PC-3 (cell line): ENCODE measurements at regions not wholly inside any gene's neighbourhood (a gene's known extent, or its start where the extent isn't known, plus 50 kb on each side); places are given as distances from the start of the nearest gene placed in this dataset.

Source experiments
- ATAC-seq: fragments of 200-7000 bp; cut with Tn5 transposase; 2 replicates; pipeline ENCODE4 v1.9.1; 2020; ENCODE audit warnings: mild to moderate bottlenecking, moderate library complexity
- BruUV-seq: library from RNA; stranded (reverse); fragments of 400-500 nt; replicated peaks from 2 replicates; lab custom pipeline; 2021; lab: Mats Ljungman, UMichigan
- CTCF ChIA-PET: fragments of 300-600 bp; sonication (Branson Sonifier 250); formaldehyde crosslinking; loops from one replicate; lab custom pipeline; 2022; ENCODE audit warnings: antibody characterized with exemption; lab: Charles Lee
- POLR2A ChIA-PET: fragments of 300-600 bp; sonication (Branson Sonifier 250); formaldehyde crosslinking; loops from one replicate; lab custom pipeline; 2022; ENCODE audit warnings: antibody characterized with exemption; ENCODE audit not compliant: unreplicated experiment; lab: Charles Lee
- DNase-seq: peaks from one replicate; pipeline ENCODE4 v3.0.0-alpha.2; 2015
- H2AFZ ChIP-seq: fragments of 300-600 bp; sonication (generic); 2 replicates; pipeline ENCODE4 v1.6.0; 2016; ENCODE audit warnings: antibody characterized with exemption, low read length
- H3F3A ChIP-seq: fragments of 300-600 bp; sonication (generic); one replicate; pipeline ENCODE4 v1.6.0; 2017; ENCODE audit warnings: antibody characterized with exemption, low read length, control low read depth, mild to moderate bottlenecking; ENCODE audit not compliant: unreplicated experiment
- H3K27ac ChIP-seq: fragments of 300-600 bp; sonication (generic); 2 replicates; pipeline ENCODE4 v1.5.1; 2016; ENCODE audit warnings: mild to moderate bottlenecking, low read length
- H3K27me3 ChIP-seq: fragments of 300-600 bp; sonication (generic); 2 replicates; pipeline ENCODE4 v1.6.1; 2016; ENCODE audit warnings: low read length, mixed read lengths
- H3K36me3 ChIP-seq: fragments of 300-600 bp; sonication (generic); 2 replicates; pipeline ENCODE4 v1.6.1; 2016; ENCODE audit warnings: low read depth, mixed run types, low read length, mixed read lengths
- H3K4me1 ChIP-seq: fragments of 300-600 bp; sonication (generic); 2 replicates; pipeline ENCODE4 v1.5.1; 2016; ENCODE audit warnings: low read length; ENCODE audit not compliant: insufficient read depth
- H3K4me2 ChIP-seq: fragments of 300-600 bp; sonication (generic); 2 replicates; pipeline ENCODE4 v1.6.0; 2016; ENCODE audit warnings: low read length
- H3K4me3 ChIP-seq: fragments of 300-600 bp; sonication (generic); 2 replicates; pipeline ENCODE4 v1.5.1; 2016; ENCODE audit warnings: mild to moderate bottlenecking, low read length, mixed read lengths
- H3K79me2 ChIP-seq: fragments of 300-600 bp; sonication (generic); 2 replicates; pipeline ENCODE4 v1.6.1; 2017; ENCODE audit warnings: low read length, mixed read lengths
- H3K9ac ChIP-seq: fragments of 300-600 bp; sonication (generic); 2 replicates; pipeline ENCODE4 v1.6.0; 2016; ENCODE audit warnings: mild to moderate bottlenecking, low read length
- H3K9me2 ChIP-seq: fragments of 300-600 bp; sonication (generic); replicated peaks from 2 replicates; pipeline ENCODE4 v1.6.1; 2016; ENCODE audit warnings: mixed run types, low read length, mixed read lengths
- H3K9me3 ChIP-seq: fragments of 300-600 bp; sonication (generic); 2 replicates; pipeline ENCODE4 v1.6.1; 2016; ENCODE audit warnings: low read length, mixed read lengths
- H4K20me1 ChIP-seq: fragments of 300-600 bp; sonication (generic); 2 replicates; pipeline ENCODE4 v1.6.1; 2016; ENCODE audit warnings: low read length, mixed read lengths
- CTCF ChIP-seq: fragments of 300-600 bp; sonication (generic); conservative IDR thresholded peaks from 2 replicates; pipeline ENCODE4 v1.5.1; 2017; ENCODE audit warnings: antibody characterized with exemption, low read depth, mild to moderate bottlenecking, low read length
- EZH2 ChIP-seq: fragments of 300-600 bp; sonication (generic); IDR thresholded peaks from one replicate; pipeline ENCODE4 v1.6.1; 2017; ENCODE audit warnings: antibody characterized with exemption, mild to moderate bottlenecking, low read length; ENCODE audit not compliant: unreplicated experiment
- EZH2phosphoT487 ChIP-seq: fragments of 300-600 bp; sonication (generic); IDR thresholded peaks from 2 replicates; pipeline ENCODE4 v1.6.1; 2018; ENCODE audit warnings: mild to moderate bottlenecking, antibody characterized with exemption, low read length, borderline replicate concordance
- intact Hi-C: fragments of 100-400 bp; cut with micrococcal nuclease; formaldehyde crosslinking; loops from 2 replicates; pipeline ENCODE4 v1.9.0; 2023

GRCh38 chr10:118956802-118957442 lies 72.6 kb upstream of the NANOS1 start:
- Histone ChIP-seq H3K27me3 (no peaks in the 10 kb centered on the region), H3K4me2 (no peak overlapping the region), H3K9me2 (no peaks in the 10 kb centered on the region), H4K20me1 (no peaks in the 10 kb centered on the region), H3K79me2 (no peaks in the 10 kb centered on the region), H3K4me1 (peaks cover 34% of the 10 kb centered on the region), H3K4me3 (no peak overlapping the region), H3K9me3 (no peaks in the 10 kb centered on the region), H3K36me3 (no peaks in the 10 kb centered on the region), H3K27ac (no peak overlapping the region), H3K9ac (no peak overlapping the region), H2AFZ (no peak overlapping the region), H3F3A (no peaks in the 10 kb centered on the region)
- ATAC-seq (no peak), DNase-seq (no peak)
- CTCF ChIA-PET, result no interaction called here
- intact Hi-C loops, result no loop called here
- TF ChIP-seq EZH2 (no peak), EZH2phosphoT487 (no peak), CTCF (no peak)
- POLR2A ChIA-PET, result no interaction called here
- BruUV-seq, result no TSS peak

GRCh38 chr10:118957443-118957825 lies 72.1 kb upstream of the NANOS1 start:
- Histone ChIP-seq H3K4me1 (peaks cover 36% of the 10 kb centered on the region), H3K9me2 (no peaks in the 10 kb centered on the region), H3K9me3 (no peaks in the 10 kb centered on the region), H3F3A (no peaks in the 10 kb centered on the region), H3K79me2 (no peaks in the 10 kb centered on the region), H3K27me3 (no peaks in the 10 kb centered on the region), H4K20me1 (no peaks in the 10 kb centered on the region), H3K27ac (no peak overlapping the region), H3K4me3 (no peak overlapping the region), H2AFZ (no peak overlapping the region), H3K4me2 (no peak overlapping the region), H3K36me3 (no peaks in the 10 kb centered on the region), H3K9ac (no peak overlapping the region)
- ATAC-seq (no peak), DNase-seq (no peak)
- POLR2A ChIA-PET, result no interaction called here
- no peak for TF ChIP-seq EZH2
- intact Hi-C loops, result no loop called here
- BruUV-seq, result no TSS peak
- CTCF ChIA-PET, result no interaction called here

- intact Hi-C loops, result no loop called here
- no peaks in the 10 kb centered on the region for H3K9me2 ChIP-seq
Measured at GRCh38 chr10:118957966-118958365, 71.5 kb upstream of the NANOS1 start.

More at GRCh38 chr10:118957966-118958365, 71.5 kb upstream of the NANOS1 start:
- Histone ChIP-seq H2AFZ (no peak overlapping the region), H3K79me2 (no peaks in the 10 kb centered on the region), H3K9me3 (no peaks in the 10 kb centered on the region), H3K4me3 (no peak overlapping the region), H4K20me1 (no peaks in the 10 kb centered on the region), H3F3A (no peaks in the 10 kb centered on the region), H3K27ac (no peak overlapping the region), H3K36me3 (no peaks in the 10 kb centered on the region), H3K9ac (no peak overlapping the region), H3K27me3 (no peaks in the 10 kb centered on the region), H3K4me1 (peaks cover 36% of the 10 kb centered on the region), H3K4me2 (no peak overlapping the region)
- no peak for TF ChIP-seq EZH2
- TF ChIP-seq EZH2phosphoT487, result no peak
- TF ChIP-seq CTCF, result no peak
- CTCF ChIA-PET, result no interaction called here
- POLR2A ChIA-PET, result no interaction called here
- DNase-seq (no peak), ATAC-seq (no peak)
- no TSS peak for BruUV-seq
